Body of pancreas (tissue), 4 donors: ENCODE measurements at regions not wholly inside any gene's neighbourhood (a gene's known extent, or its start where the extent isn't known, plus 50 kb on each side); places are given as distances from the start of the nearest gene placed in this dataset.

Experiments used
- POLR2A ChIP-seq, 3 donors: fragments of 450-650 bp; IDR thresholded peaks; one replicate each; pipeline ENCODE4 v1.6.1; 2016; ENCODE audit warnings: antibody characterized with exemption in 3 of 3, mild to moderate bottlenecking in 2 of 3
- TF ChIP-seq, protein P1 (sequence below), 7 experiments: fragments of 450-650 bp in 4 of 7; fragments of 200-600 bp in 3 of 7; sonication (generic) in 3 of 7; IDR thresholded peaks; one replicate each; pipeline ENCODE4 v1.5.1; 2016 to 2019; ENCODE audit warnings: antibody characterized with exemption in 7 of 7

DNA sequence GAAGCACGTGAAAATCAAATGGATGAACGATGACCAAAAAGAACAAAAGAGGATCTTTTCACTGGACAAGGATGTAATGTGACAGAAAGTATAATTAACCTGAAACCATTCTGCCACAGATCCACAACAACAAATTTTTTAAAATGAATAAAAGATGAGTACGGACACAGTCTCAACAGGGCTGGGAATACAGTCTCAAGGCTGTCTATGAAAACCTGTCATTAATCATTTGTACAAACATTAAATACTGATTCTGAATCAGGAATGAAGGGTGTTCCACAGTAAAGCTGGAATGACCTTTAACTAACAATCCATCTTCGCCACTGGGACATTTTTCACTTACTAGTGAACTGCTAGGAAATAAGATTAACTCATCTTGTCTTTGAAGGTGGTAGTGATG is 506.9 kb upstream of the ADAMTS9 start:
- TF ChIP-seq, protein P1, sequence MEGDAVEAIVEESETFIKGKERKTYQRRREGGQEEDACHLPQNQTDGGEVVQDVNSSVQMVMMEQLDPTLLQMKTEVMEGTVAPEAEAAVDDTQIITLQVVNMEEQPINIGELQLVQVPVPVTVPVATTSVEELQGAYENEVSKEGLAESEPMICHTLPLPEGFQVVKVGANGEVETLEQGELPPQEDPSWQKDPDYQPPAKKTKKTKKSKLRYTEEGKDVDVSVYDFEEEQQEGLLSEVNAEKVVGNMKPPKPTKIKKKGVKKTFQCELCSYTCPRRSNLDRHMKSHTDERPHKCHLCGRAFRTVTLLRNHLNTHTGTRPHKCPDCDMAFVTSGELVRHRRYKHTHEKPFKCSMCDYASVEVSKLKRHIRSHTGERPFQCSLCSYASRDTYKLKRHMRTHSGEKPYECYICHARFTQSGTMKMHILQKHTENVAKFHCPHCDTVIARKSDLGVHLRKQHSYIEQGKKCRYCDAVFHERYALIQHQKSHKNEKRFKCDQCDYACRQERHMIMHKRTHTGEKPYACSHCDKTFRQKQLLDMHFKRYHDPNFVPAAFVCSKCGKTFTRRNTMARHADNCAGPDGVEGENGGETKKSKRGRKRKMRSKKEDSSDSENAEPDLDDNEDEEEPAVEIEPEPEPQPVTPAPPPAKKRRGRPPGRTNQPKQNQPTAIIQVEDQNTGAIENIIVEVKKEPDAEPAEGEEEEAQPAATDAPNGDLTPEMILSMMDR (IDR thresholded peaks at IDR 0.05): no peak
- TF ChIP-seq POLR2A (IDR thresholded peaks at IDR 0.05): no peak
